HG03571 (cell line): ENCODE measurements at regions not wholly inside any gene's neighbourhood (a gene's known extent, or its start where the extent isn't known, plus 50 kb on each side); places are given as distances from the start of the nearest gene placed in this dataset.

ENCODE experiments used
- ATAC-seq: cut with Tn5 transposase; IDR thresholded peaks from one replicate; pipeline ENCODE4 v1.9.1; 2021; ENCODE audit not compliant: unreplicated experiment

DNA sequence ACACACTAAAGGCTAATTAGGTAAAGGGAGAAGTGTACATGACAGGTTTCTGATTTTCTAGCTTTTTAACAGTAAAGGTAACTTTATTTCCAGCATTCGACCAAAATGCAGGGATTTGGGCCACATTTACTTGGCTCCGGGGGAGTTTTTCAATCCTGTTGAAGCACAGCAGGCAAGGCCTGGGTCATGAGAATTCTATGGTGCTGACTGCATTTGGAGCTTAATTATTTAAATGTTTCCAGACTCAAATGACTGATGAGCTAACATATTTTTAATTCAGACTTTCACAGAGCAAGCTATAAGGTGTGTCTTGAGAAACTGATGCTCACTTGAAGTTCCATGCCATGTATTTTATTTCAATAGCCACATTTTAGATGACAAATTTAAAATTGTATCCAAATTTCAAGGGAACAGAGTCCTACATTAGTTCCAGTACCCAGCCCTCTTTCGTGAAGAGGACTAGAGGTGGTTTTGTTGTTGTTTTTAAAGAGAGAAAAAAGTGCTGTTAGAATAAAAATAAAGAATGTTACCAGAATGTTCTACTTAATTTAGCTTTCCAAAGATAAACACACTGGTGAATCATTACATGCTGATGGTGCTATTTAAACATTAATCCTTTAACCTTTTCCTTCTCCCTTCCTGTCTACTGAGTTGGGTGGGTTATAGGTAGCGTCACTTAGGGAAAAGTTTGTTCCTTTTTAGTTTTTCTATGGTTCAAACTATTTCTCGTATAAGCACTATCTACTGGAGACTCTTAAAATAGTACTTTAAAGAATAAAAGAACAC, 82.3 kb upstream of the PHACTR2 start:
- no peak for ATAC-seq

GRCh38 chr6:143594647-143595046, 83.1 kb upstream of the PHACTR2 start:
- no peak for ATAC-seq

DNA sequence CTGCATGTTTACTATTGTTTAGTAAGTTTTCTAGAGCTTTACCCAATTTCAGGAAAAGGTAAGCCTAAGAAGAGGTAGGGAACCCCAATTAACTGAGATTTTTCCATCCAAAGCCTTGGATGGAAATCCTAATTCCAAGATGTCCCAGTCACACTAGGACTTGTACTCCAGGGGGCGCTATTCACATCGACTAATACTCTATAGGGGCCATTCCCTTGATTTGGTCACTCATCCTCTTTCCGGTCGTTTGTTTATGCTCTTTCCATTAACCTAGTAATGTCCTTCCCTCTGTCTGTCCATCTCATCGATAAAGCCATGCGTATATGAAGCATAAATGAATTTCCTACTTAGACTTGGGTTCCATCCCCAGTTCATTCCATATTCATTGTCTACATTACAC, 80.8 kb upstream of the FUCA2 start:
- ATAC-seq, result no peak

DNA sequence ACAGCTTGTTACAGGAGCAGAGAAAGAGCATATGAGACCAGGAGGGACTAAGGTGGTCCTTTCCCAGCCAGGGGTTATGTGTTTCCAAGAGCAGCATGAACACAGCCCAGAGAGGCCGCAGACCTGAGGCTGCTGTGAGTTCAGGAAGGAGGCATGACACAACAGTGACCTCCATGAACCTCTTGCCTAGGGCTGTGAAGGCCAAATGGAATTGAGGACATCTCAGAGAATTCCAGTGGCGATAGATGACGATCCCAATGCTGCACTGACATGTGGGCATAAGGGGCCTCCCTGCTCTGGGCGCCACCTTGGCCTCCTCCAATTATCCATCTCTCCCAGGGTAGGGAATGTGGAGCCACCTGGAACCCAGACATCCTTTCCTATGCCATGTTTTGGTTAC, 79.9 kb upstream of the FUCA2 start:
- no peak for ATAC-seq

- ATAC-seq, result no peak
Observed at GRCh38 chr6:143589162-143589561, 77.6 kb upstream of the FUCA2 start.

GRCh38 chr6:143586557-143586956, 75.0 kb upstream of the FUCA2 start:
- ATAC-seq, result no peak

DNA sequence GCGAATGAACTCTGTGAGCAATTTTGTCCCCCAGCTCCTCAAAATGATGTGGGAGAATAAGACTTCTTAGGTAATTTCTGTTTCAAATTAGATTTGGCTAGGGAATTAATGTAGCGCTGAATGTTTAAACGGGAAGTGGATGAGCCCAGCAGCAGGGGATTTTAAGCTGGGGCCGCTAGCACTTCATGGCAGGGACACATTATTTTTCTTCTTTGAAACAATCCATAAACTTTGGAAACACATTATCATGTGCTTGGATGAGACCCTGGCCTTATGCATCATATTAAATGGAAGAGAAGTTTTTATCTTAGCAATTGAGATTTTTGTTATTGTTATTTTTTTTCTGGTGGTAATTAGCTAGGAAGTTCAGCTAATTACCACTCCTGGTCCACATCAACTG, 74.2 kb upstream of the FUCA2 start:
- no peak for ATAC-seq

GRCh38 chr6:143585241-143585640, 73.7 kb upstream of the FUCA2 start:
- no peak for ATAC-seq

GRCh38 chr6:143583542-143584327, 72.2 kb upstream of the FUCA2 start:
- no peak for ATAC-seq

DNA sequence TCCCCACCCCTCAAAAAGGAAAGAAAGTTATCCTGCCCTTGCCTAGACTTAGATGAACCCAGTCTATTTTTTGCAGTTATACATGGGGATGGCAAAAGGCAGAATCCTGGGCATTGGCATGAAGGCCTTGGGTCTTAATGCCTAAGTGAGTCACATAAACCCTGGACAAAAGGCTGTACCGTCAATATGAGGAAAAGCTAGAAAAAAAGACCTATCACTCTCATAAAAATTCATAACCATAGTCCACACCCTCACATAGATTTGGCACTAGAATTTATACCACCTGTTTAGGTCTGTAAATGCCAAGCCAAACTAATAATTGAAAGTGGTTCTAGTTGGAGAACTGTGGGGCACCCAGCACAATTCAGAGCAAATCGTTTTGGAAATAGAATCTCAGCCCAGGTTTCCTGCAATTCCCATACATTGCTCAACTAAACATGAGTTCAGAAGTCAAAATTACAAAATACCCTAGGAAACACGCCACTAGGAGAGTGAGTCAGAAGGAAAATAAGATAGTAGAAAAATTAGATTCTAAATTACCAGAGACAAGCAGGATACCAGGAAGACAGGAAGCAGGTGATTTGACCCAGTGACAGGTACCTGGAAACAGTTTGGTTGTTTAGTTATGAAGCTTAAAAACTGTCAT, 70.4 kb upstream of the FUCA2 start:
- ATAC-seq, result no peak

GRCh38 chr6:143579703-143580102, 68.2 kb upstream of the FUCA2 start:
- no peak for ATAC-seq

- no peak for ATAC-seq
Observed at GRCh38 chr6:143578054-143578453, 66.5 kb upstream of the FUCA2 start.

- ATAC-seq, result no peak
Observed at GRCh38 chr6:143575901-143576426, 64.4 kb upstream of the FUCA2 start.

DNA sequence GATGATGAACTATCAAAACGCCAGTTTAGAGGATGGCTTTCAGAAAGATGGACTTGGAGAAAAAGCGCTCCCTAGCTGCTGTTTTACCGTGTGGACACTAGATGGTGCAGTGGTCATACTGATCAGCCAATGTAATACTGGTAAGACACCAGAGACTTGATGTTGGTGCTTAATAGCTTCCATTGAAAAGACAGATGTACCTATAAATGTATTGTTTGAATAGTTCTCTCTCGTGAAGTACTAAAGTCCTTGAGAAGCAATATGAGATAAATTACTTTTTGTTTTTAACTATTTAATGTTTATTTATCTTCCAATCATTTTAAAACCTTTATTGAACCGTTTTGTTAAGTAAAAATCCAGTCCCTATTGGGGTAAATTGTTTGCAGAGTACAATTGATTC, 63.9 kb upstream of the FUCA2 start:
- ATAC-seq, result peak; percentile 94

DNA sequence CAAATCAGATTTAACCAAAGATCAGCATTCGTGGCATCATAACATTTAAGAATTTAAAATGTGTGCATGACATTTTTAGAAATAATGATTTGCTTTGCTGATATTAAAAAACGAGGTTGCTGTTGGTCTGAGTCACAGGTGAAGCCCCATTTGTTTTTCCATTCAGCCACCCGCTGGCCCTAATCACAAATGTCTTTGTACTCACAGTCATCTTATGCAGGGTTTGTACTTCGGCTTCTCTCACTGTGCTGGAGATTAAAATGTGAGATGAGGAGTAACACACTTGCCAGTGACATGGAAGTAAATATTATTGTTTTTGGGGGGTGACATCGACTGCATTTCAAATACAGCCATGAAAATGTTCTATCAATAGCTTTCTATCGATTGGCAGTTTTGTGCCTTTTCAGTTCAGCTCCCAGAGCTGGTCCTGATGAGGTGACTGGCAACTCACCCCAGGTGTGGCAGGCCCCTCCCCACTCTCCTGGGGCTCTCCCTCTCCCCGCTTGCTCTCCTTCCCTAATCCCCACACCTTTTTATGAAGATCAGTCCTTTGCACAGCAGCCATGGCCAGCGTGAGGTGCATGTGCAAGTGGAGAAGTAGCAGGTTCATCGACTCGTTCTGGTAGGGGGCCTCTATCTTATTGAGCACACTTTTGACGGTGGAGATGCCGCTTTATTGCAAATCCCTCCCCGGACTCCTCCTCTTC, 58.8 kb upstream of the FUCA2 start:
- no peak for ATAC-seq

DNA sequence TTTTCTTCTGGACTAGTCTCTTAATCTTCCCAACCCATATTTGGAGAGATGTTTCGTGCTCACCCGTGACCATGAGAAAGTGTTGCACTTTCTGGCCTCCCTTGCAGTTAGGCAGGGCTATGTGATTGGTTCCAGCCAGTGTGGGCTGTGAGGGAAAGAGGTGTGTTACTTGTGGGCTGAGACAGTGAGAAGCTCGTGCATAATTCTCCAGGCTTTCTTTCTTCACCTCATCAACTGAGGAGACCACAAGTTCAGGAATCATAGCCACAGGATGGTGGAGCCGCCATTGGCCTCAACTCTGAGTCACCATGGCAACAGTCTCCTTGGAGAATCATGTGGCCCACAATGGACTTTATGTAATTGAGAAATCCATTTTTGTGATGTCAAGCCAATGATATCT, 57.5 kb upstream of the FUCA2 start:
- no peak for ATAC-seq

- no peak for ATAC-seq
Observed at GRCh38 chr6:143564484-143565017, 53.0 kb upstream of the FUCA2 start.

- ATAC-seq, result no peak
Observed at GRCh38 chr6:143562143-143562542, 50.6 kb upstream of the FUCA2 start.
